Fibroblast of lung (primary cell): ENCODE measurements at regions not wholly inside any gene's neighbourhood (a gene's known extent, or its start where the extent isn't known, plus 50 kb on each side); places are given as distances from the start of the nearest gene placed in this dataset.

Experiments
- DNase-seq, 2 donors: peaks; one replicate each; pipeline versions ENCODE4 v3.0.0 to v3.0.0-alpha.2; 2010; ENCODE audit warnings: low read depth in 2 of 2
- H2AFZ ChIP-seq: 2 replicates; pipeline ENCODE4 v1.5.1; 2012; ENCODE audit warnings: low read length, control low read depth, inconsistent platforms
- H3K27ac ChIP-seq: 2 replicates; pipeline ENCODE4 v1.5.1; 2011; ENCODE audit warnings: low read length, control low read depth; ENCODE audit not compliant: insufficient read depth
- H3K27me3 ChIP-seq: 2 replicates; pipeline ENCODE4 v1.5.1; 2011; ENCODE audit warnings: mild to moderate bottlenecking, low read length; ENCODE audit not compliant: control insufficient read depth, insufficient read depth
- H3K36me3 ChIP-seq: 2 replicates; pipeline ENCODE4 v1.5.1; 2011; ENCODE audit warnings: low read length; ENCODE audit not compliant: control insufficient read depth, insufficient read depth
- H3K4me1 ChIP-seq: 2 replicates; pipeline ENCODE4 v1.5.1; 2011; ENCODE audit warnings: low read length; ENCODE audit not compliant: control insufficient read depth, insufficient read depth; ENCODE audit errors: extremely low read depth
- H3K4me2 ChIP-seq: 2 replicates; pipeline ENCODE4 v1.5.1; 2011; ENCODE audit warnings: low read length, control low read depth; ENCODE audit not compliant: insufficient read depth; ENCODE audit errors: extremely low read depth
- H3K4me3 ChIP-seq, 4 experiments: fragments of 200-600 bp in 1 of 4; sonication (generic) in 1 of 4; replicated peaks in 1 of 4; 2 replicates each; pipeline ENCODE4 v1.5.1; 2011 to 2016; ENCODE audit warnings: low read length in 4 of 4, low read depth in 3 of 4, mild to moderate bottlenecking in 3 of 4, control low read depth in 2 of 4, inconsistent platforms in 1 of 4, mixed read lengths in 1 of 4; ENCODE audit not compliant: insufficient read depth in 1 of 4; ENCODE audit errors: control extremely low read depth in 1 of 4
- H3K79me2 ChIP-seq: 2 replicates; pipeline ENCODE4 v1.5.1; 2012; ENCODE audit warnings: mild to moderate bottlenecking, low read length, inconsistent platforms; ENCODE audit not compliant: control insufficient read depth, insufficient read depth
- H3K9ac ChIP-seq: 2 replicates; pipeline ENCODE4 v1.5.1; 2011; ENCODE audit warnings: mild to moderate bottlenecking, low read length, control low read depth; ENCODE audit not compliant: insufficient read depth
- H3K9me3 ChIP-seq: 2 replicates; pipeline ENCODE4 v1.5.1; 2012; ENCODE audit warnings: low read depth, low read length; ENCODE audit not compliant: control insufficient read depth, insufficient read depth
- H4K20me1 ChIP-seq: 2 replicates; pipeline ENCODE4 v1.5.1; 2011; ENCODE audit warnings: low read length; ENCODE audit not compliant: control insufficient read depth, insufficient read depth; ENCODE audit errors: extremely low read depth
- CTCF ChIP-seq, 2 donors: IDR thresholded peaks in 1 of 2; conservative IDR thresholded peaks in 1 of 2; 1 replicate in 1 of 2; 2 replicates in 1 of 2; pipeline ENCODE4 v1.5.1; 2011 to 2012; ENCODE audit warnings: low read length in 2 of 2, control low read depth in 1 of 2, inconsistent platforms in 1 of 2, low read depth in 1 of 2, mild to moderate bottlenecking in 1 of 2
- EZH2 ChIP-seq: IDR thresholded peaks from 2 replicates; pipeline ENCODE4 v1.5.1; 2012; ENCODE audit warnings: low read length, control low read depth, mild to moderate bottlenecking; ENCODE audit errors: missing control alignments

DNA sequence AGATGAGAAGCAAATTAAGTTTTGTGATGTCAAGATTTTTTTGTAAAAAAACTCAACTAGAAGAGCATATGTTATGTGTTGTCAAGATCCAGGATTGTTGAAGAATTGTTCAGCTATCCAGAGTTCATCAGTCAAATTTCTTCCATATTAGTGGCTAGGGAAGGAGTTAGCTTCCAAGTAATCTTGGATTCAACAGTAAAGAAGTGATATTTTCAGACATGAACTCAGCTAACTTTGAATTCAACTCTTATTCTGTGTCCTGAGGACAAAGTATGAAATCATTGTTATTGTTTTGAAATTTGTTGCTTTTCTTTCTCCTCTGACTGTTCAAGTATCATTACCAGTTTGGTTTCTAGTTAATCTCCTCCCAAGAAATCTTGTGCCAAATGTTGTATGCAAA, 589.3 kb upstream of the NOVA1 start:
- H3K9ac ChIP-seq: no peak overlapping the region
- no peaks in the 10 kb centered on the region for H3K79me2 ChIP-seq
- no peaks in the 10 kb centered on the region for H3K27me3 ChIP-seq
- H3K4me1 ChIP-seq: no peaks in the 10 kb centered on the region
- no peaks in the 10 kb centered on the region for H4K20me1 ChIP-seq
- H2AFZ ChIP-seq: no peak overlapping the region
- H3K4me3 ChIP-seq: no peak overlapping the region
- H3K27ac ChIP-seq: no peak overlapping the region
- no peak overlapping the region for H3K4me2 ChIP-seq
- DNase-seq: no peak
- no peak for TF ChIP-seq EZH2
- TF ChIP-seq CTCF (conservative IDR thresholded peaks at IDR 0.05 in 1 of 2, IDR thresholded peaks at IDR 0.05 in 1 of 2; ENCODE audit: low read depth in 1 of 2, low read length in 2 of 2): no peak
- no peaks in the 10 kb centered on the region for H3K9me3 ChIP-seq
- no peaks in the 10 kb centered on the region for H3K36me3 ChIP-seq

GRCh38 chr14:27190296-27190695, 592.5 kb upstream of the NOVA1 start:
- no peaks in the 10 kb centered on the region for H3K27me3 ChIP-seq

DNA sequence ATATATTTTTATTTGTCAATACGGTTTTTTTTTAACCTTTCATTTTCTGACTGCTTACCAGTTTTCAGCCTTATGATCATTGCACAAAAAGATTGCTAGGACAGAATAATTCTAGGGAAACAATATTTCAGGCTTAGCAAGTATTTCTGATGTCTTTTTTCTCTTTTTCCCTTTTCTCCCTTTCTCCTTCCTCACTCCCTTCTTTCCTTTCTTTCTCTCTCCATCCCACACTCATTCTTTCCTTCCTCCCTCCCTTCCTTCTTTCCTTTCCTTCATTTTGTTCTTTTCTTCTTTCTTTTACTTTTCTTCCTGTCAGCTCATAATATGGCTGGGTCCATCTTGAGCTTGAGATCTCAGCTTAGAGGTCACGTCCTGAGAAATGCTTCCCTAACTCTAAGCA, 601.4 kb upstream of the NOVA1 start:
- TF ChIP-seq EZH2 (no peak), CTCF (conservative IDR thresholded peaks at IDR 0.05 in 1 of 2, IDR thresholded peaks at IDR 0.05 in 1 of 2; ENCODE audit: low read depth in 1 of 2, low read length in 2 of 2) (no peak)
- H4K20me1 ChIP-seq: no peaks in the 10 kb centered on the region
- no peak overlapping the region for H3K4me3 ChIP-seq
- no peak overlapping the region for H3K9ac ChIP-seq
- no peaks in the 10 kb centered on the region for H3K9me3 ChIP-seq
- H2AFZ ChIP-seq: no peak overlapping the region
- no peak overlapping the region for H3K27ac ChIP-seq
- H3K4me2 ChIP-seq: no peak overlapping the region
- H3K27me3 ChIP-seq: no peaks in the 10 kb centered on the region
- H3K79me2 ChIP-seq: no peaks in the 10 kb centered on the region
- H3K36me3 ChIP-seq: no peaks in the 10 kb centered on the region
- no peaks in the 10 kb centered on the region for H3K4me1 ChIP-seq
- DNase-seq: no peak

More at GRCh38 chr14:27190296-27190695, 592.5 kb upstream of the NOVA1 start:
- Histone ChIP-seq H3K4me1 (no peaks in the 10 kb centered on the region), H2AFZ (no peak overlapping the region), H3K79me2 (no peaks in the 10 kb centered on the region), H3K9me3 (no peaks in the 10 kb centered on the region), H3K27ac (no peak overlapping the region), H3K4me2 (no peak overlapping the region), H3K9ac (no peak overlapping the region), H3K36me3 (no peaks in the 10 kb centered on the region), H3K4me3 (no peak overlapping the region), H4K20me1 (no peaks in the 10 kb centered on the region)
- no peak for DNase-seq
- TF ChIP-seq EZH2 (no peak), CTCF (conservative IDR thresholded peaks at IDR 0.05 in 1 of 2, IDR thresholded peaks at IDR 0.05 in 1 of 2; ENCODE audit: low read depth in 1 of 2, low read length in 2 of 2) (no peak)
